ENCODE measurements at regions not wholly inside any gene's neighbourhood (a gene's known extent, or its start where the extent isn't known, plus 50 kb on each side); places are given as distances from the start of the nearest gene placed in this dataset.

DNA sequence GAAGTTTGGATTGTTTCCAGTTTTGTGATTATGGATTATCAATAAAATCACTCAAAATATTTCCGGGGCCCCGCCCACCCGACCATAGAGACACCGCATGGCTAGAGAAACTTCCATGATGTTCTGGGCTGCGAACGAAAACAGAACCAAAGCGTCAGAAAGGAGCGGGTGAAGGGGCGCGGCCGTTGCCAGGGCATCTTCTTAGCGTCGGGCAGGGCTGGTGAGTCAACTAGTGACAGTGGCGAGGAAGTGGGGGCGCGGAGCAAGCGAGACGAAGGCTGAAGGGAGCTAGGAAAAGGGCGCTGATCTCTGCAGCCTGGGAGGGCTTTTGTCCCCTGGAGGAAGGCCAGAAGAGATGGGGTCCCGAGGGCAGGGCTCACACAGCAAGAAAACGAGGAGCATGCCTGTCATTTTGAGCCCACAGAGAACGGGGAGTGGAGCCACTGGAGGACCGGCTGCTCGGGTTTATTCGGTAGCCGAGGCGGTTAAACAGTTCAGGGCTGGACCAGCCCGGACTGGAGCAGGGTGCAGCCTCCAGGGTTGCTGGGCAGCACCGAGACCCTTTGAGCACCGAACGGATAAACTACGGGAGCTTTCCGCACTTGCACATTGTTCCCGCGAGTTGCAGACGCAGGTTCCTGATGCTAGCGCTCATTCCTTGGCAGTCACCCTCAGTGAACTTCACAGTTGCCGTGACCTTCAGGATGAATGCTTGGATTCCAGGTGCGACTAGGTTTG, 298.1 kb upstream of the TRPC5 start:
- Histone ChIP-seq H3K36me3 (ENCODE audit: insufficient read depth, low read length) (no peaks in the 10 kb centered on the region), H3K27me3 (ENCODE audit: insufficient read depth, low read length) (no peaks in the 10 kb centered on the region), H2AFZ (ENCODE audit: low read depth, low read length) (no peak overlapping the region), H3K9me3 (ENCODE audit: insufficient read depth, low read depth, low read length) (no peaks in the 10 kb centered on the region), H3K79me2 (ENCODE audit: insufficient read depth, low read length) (no peaks in the 10 kb centered on the region), H3K4me2 (ENCODE audit: low read length) (no peak overlapping the region), H3K9ac (ENCODE audit: low read length) (no peak overlapping the region), H4K20me1 (ENCODE audit: insufficient read depth, low read length) (no peaks in the 10 kb centered on the region), H3K4me3 (ENCODE audit: insufficient read depth, low read depth, low read length) (no peak overlapping the region), H3K4me1 (ENCODE audit: insufficient read depth, low read length) (no peaks in the 10 kb centered on the region), H3K27ac (ENCODE audit: low read depth, low read length) (no peak overlapping the region)
- H3K4me3 Mint-ChIP-seq (ENCODE audit: unreplicated experiment): no peak overlapping the region
- TF ChIP-seq, protein P1, sequence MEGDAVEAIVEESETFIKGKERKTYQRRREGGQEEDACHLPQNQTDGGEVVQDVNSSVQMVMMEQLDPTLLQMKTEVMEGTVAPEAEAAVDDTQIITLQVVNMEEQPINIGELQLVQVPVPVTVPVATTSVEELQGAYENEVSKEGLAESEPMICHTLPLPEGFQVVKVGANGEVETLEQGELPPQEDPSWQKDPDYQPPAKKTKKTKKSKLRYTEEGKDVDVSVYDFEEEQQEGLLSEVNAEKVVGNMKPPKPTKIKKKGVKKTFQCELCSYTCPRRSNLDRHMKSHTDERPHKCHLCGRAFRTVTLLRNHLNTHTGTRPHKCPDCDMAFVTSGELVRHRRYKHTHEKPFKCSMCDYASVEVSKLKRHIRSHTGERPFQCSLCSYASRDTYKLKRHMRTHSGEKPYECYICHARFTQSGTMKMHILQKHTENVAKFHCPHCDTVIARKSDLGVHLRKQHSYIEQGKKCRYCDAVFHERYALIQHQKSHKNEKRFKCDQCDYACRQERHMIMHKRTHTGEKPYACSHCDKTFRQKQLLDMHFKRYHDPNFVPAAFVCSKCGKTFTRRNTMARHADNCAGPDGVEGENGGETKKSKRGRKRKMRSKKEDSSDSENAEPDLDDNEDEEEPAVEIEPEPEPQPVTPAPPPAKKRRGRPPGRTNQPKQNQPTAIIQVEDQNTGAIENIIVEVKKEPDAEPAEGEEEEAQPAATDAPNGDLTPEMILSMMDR (IDR thresholded peaks at IDR 0.05; ENCODE audit: insufficient read depth, low read depth, low read length): no peak
- no peak for TF ChIP-seq EZH2 (IDR thresholded peaks at IDR 0.05; ENCODE audit: insufficient read depth, low read length)
- no peak for DNase-seq (ENCODE audit: low read depth)
- no peak overlapping the region for H3K27ac Mint-ChIP-seq (ENCODE audit: unreplicated experiment)
- no peaks in the 10 kb centered on the region for H3K36me3 Mint-ChIP-seq (ENCODE audit: low read depth, unreplicated experiment)
- H3K27me3 Mint-ChIP-seq (ENCODE audit: low read depth, unreplicated experiment): no peaks in the 10 kb centered on the region
- no peak for FAIRE-seq
- no peaks in the 10 kb centered on the region for H3K4me1 Mint-ChIP-seq (ENCODE audit: low read depth, unreplicated experiment)
- H3K9me3 Mint-ChIP-seq (ENCODE audit: unreplicated experiment): no peaks in the 10 kb centered on the region

DNA sequence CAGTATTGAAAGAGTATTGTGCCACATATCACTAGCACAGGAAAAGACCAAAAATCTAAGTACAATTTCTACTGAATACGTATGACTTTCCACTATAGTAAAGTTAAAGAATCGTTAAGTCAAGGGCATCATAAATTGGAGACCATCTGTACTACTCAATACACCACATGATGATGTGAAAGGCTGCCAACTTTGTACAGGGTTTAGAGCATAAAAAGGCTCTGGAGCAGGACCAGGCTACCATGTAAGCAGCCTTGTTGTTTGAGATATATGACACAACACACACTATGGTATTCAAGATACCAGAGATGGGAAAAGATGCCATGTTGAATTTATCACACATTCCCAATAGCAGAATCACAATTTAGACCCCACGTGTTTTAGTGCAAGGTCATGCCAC, 294.9 kb upstream of the TRPC5 start:
- FAIRE-seq: peak; percentile 94

More for the DNA sequence above, 294.9 kb upstream of the TRPC5 start:
- H3K27ac ChIP-seq (ENCODE audit: low read depth, low read length): no peak overlapping the region
- no peak overlapping the region for H2AFZ ChIP-seq (ENCODE audit: low read depth, low read length)
- no peaks in the 10 kb centered on the region for H3K27me3 Mint-ChIP-seq (ENCODE audit: low read depth, unreplicated experiment)
- no peak overlapping the region for H3K4me2 ChIP-seq (ENCODE audit: low read length)
- no peaks in the 10 kb centered on the region for H3K36me3 ChIP-seq (ENCODE audit: insufficient read depth, low read length)
- no peaks in the 10 kb centered on the region for H3K36me3 Mint-ChIP-seq (ENCODE audit: low read depth, unreplicated experiment)
- H3K4me3 ChIP-seq (ENCODE audit: insufficient read depth, low read depth, low read length): no peak overlapping the region
- no peak overlapping the region for H3K9ac ChIP-seq (ENCODE audit: low read length)
- no peak overlapping the region for H3K4me3 Mint-ChIP-seq (ENCODE audit: unreplicated experiment)
- H3K27ac Mint-ChIP-seq (ENCODE audit: unreplicated experiment): no peak overlapping the region
- H3K4me1 ChIP-seq (ENCODE audit: insufficient read depth, low read length): no peaks in the 10 kb centered on the region
- H3K4me1 Mint-ChIP-seq (ENCODE audit: low read depth, unreplicated experiment): no peaks in the 10 kb centered on the region
- TF ChIP-seq, protein P1 (IDR thresholded peaks at IDR 0.05; ENCODE audit: insufficient read depth, low read depth, low read length): no peak
- no peak for TF ChIP-seq EZH2 (IDR thresholded peaks at IDR 0.05; ENCODE audit: insufficient read depth, low read length)
- no peaks in the 10 kb centered on the region for H3K27me3 ChIP-seq (ENCODE audit: insufficient read depth, low read length)
- H3K9me3 ChIP-seq (ENCODE audit: insufficient read depth, low read depth, low read length): no peaks in the 10 kb centered on the region
- no peaks in the 10 kb centered on the region for H3K79me2 ChIP-seq (ENCODE audit: insufficient read depth, low read length)
- H3K9me3 Mint-ChIP-seq (ENCODE audit: unreplicated experiment): no peaks in the 10 kb centered on the region
- no peaks in the 10 kb centered on the region for H4K20me1 ChIP-seq (ENCODE audit: insufficient read depth, low read length)
- DNase-seq (ENCODE audit: low read depth): no peak

Data from astrocyte (in vitro differentiated cells and primary cell).